Neutrophil (primary cell): ENCODE measurements at regions not wholly inside any gene's neighbourhood (a gene's known extent, or its start where the extent isn't known, plus 50 kb on each side); places are given as distances from the start of the nearest gene placed in this dataset.

Experiments used
- H3K27ac ChIP-seq: fragments of 200-600 bp; sonication (generic); 2 replicates; pipeline ENCODE4 v1.5.1; 2016; ENCODE audit warnings: mild to moderate bottlenecking, moderate library complexity
- H3K27me3 ChIP-seq: fragments of 200-600 bp; sonication (generic); 2 replicates; pipeline ENCODE4 v1.6.0; 2016; ENCODE audit warnings: mild to moderate bottlenecking
- H3K36me3 ChIP-seq: fragments of 200-600 bp; sonication (generic); 2 replicates; pipeline ENCODE4 v1.5.1; 2017
- H3K4me1 ChIP-seq, 2 experiments: fragments of 200-600 bp in 1 of 2; sonication (generic) in 1 of 2; 1 replicate in 1 of 2; 2 replicates in 1 of 2; pipeline versions ENCODE4 v1.5.1 to v1.6.1; 2013 to 2016; ENCODE audit warnings: low read depth in 1 of 2, low read length in 1 of 2, mild to moderate bottlenecking in 1 of 2, moderate library complexity in 1 of 2; ENCODE audit not compliant: control insufficient read depth in 1 of 2, insufficient read depth in 1 of 2
- H3K4me3 ChIP-seq, 2 experiments: fragments of 200-600 bp in 1 of 2; sonication (generic) in 1 of 2; 1 replicate in 1 of 2; 2 replicates in 1 of 2; pipeline ENCODE4 v1.5.1; 2013 to 2016; ENCODE audit warnings: low read depth in 1 of 2, low read length in 1 of 2, mild to moderate bottlenecking in 1 of 2, moderate library complexity in 1 of 2
- H3K9me3 ChIP-seq: fragments of 200-600 bp; sonication (generic); 2 replicates; pipeline ENCODE4 v1.5.1; 2016
- CTCF ChIP-seq: fragments of 200-600 bp; sonication (generic); IDR thresholded peaks from 2 replicates; pipeline ENCODE4 v1.5.1; 2016; ENCODE audit warnings: antibody characterized with exemption

- no peak overlapping the region for H3K4me3 ChIP-seq
- H3K4me1 ChIP-seq: no peaks in the 10 kb centered on the region
- no peak for TF ChIP-seq CTCF
- peaks cover 39% of the 10 kb centered on the region for H3K27me3 ChIP-seq
- H3K36me3 ChIP-seq: no peaks in the 10 kb centered on the region
- H3K27ac ChIP-seq: no peak overlapping the region
- no peaks in the 10 kb centered on the region for H3K9me3 ChIP-seq
Measured at GRCh38 chr9:109860521-109860920, 80.5 kb downstream of the PALM2AKAP2 start.

GRCh38 chr9:109861499-109861898 lies 81.5 kb downstream of the PALM2AKAP2 start:
- H3K4me1 ChIP-seq: no peaks in the 10 kb centered on the region

GRCh38 chr9:109861918-109862317 lies 81.9 kb downstream of the PALM2AKAP2 start:
- no peak for TF ChIP-seq CTCF
- Histone ChIP-seq H3K9me3 (no peaks in the 10 kb centered on the region), H3K36me3 (no peaks in the 10 kb centered on the region), H3K27me3 (peaks cover 39% of the 10 kb centered on the region), H3K4me1 (no peaks in the 10 kb centered on the region), H3K27ac (no peak overlapping the region), H3K4me3 (no peak overlapping the region)

More at GRCh38 chr9:109861499-109861898, 81.5 kb downstream of the PALM2AKAP2 start:
- H3K36me3 ChIP-seq: no peaks in the 10 kb centered on the region
- H3K27ac ChIP-seq: no peak overlapping the region
- no peaks in the 10 kb centered on the region for H3K9me3 ChIP-seq
- H3K4me3 ChIP-seq: no peak overlapping the region
- peaks cover 39% of the 10 kb centered on the region for H3K27me3 ChIP-seq
- no peak for TF ChIP-seq CTCF

GRCh38 chr9:109862452-109862851 lies 82.5 kb downstream of the PALM2AKAP2 start:
- Histone ChIP-seq H3K4me1 (no peaks in the 10 kb centered on the region), H3K4me3 (no peak overlapping the region), H3K36me3 (no peaks in the 10 kb centered on the region), H3K27ac (no peak overlapping the region), H3K9me3 (no peaks in the 10 kb centered on the region), H3K27me3 (peaks cover 43% of the 10 kb centered on the region)
- no peak for TF ChIP-seq CTCF

- H3K27ac ChIP-seq: no peak overlapping the region
- no peaks in the 10 kb centered on the region for H3K4me1 ChIP-seq
- no peak overlapping the region for H3K4me3 ChIP-seq
- peaks cover 58% of the 10 kb centered on the region for H3K27me3 ChIP-seq
- TF ChIP-seq CTCF: no peak
- no peaks in the 10 kb centered on the region for H3K9me3 ChIP-seq
- no peaks in the 10 kb centered on the region for H3K36me3 ChIP-seq
Measured at GRCh38 chr9:109863961-109864360, 84.0 kb downstream of the PALM2AKAP2 start.

GRCh38 chr9:109865521-109865920 lies 85.5 kb downstream of the PALM2AKAP2 start:
- H3K9me3 ChIP-seq: no peaks in the 10 kb centered on the region
- TF ChIP-seq CTCF: no peak
- no peak overlapping the region for H3K4me3 ChIP-seq
- H3K36me3 ChIP-seq: no peaks in the 10 kb centered on the region
- H3K27me3 ChIP-seq: peaks cover 63% of the 10 kb centered on the region
- H3K4me1 ChIP-seq: no peaks in the 10 kb centered on the region
- H3K27ac ChIP-seq: no peak overlapping the region
